ENCODE measurements at regions not wholly inside any gene's neighbourhood (a gene's known extent, or its start where the extent isn't known, plus 50 kb on each side); places are given as distances from the start of the nearest gene placed in this dataset.

- Histone ChIP-seq H3K36me3 (no peaks in the 10 kb centered on the region), H3K4me3 (no peak overlapping the region), H3K4me1 (no peaks in the 10 kb centered on the region), H3K9me3 (no peaks in the 10 kb centered on the region), H3K27me3 (peaks cover 0 to 11% (median 2%) of the 10 kb centered on the region in 7 donors), H3K27ac (no peak overlapping the region)
- intact Hi-C loops (cut with DNase I) = no loop called here
- DNase-seq = no peak
- no peak for ATAC-seq
- no peak for TF ChIP-seq CTCF (IDR thresholded peaks at IDR 0.05)
- WGBS, 2 donors = 76 to 85% methylated on average over 8 of the region's 8 CpGs
Observed at GRCh38 chr1:5340560-5341130, 651.6 kb downstream of the NPHP4 start.

GRCh38 chr1:5338466-5338865, 653.8 kb downstream of the NPHP4 start:
- ATAC-seq = no peak
- 65 to 70% methylated on average over 2 of the region's 2 CpGs for WGBS, 2 donors
- Histone ChIP-seq H3K4me1 (no peaks in the 10 kb centered on the region), H3K27me3 (peaks cover 0 to 11% (median 2%) of the 10 kb centered on the region in 7 donors), H3K9me3 (no peaks in the 10 kb centered on the region), H3K4me3 (no peak overlapping the region), H3K36me3 (no peaks in the 10 kb centered on the region), H3K27ac (no peak overlapping the region)
- no peak for DNase-seq
- TF ChIP-seq CTCF (IDR thresholded peaks at IDR 0.05) = no peak
- intact Hi-C loops (cut with DNase I) = loop anchor here in 1 of 10 donors (5.0 kb wide), 1 partner anchor 49 kb away; no protein-coding TSS in a partner anchor

- no peak for TF ChIP-seq CTCF (IDR thresholded peaks at IDR 0.05)
- H3K36me3 ChIP-seq = no peaks in the 10 kb centered on the region
Observed at GRCh38 chr1:5333291-5333690, 658.9 kb downstream of the NPHP4 start.

GRCh38 chr1:5331101-5331500, 661.1 kb downstream of the NPHP4 start:
- H3K27ac ChIP-seq = no peak overlapping the region
- H3K4me3 ChIP-seq = no peak overlapping the region
- no peaks in the 10 kb centered on the region for H3K36me3 ChIP-seq
- H3K27me3 ChIP-seq = peaks cover 0 to 8% (median 4%) of the 10 kb centered on the region in 7 donors
- intact Hi-C loops (cut with DNase I) = no loop called here
- no peaks in the 10 kb centered on the region for H3K4me1 ChIP-seq
- no peak for TF ChIP-seq CTCF (IDR thresholded peaks at IDR 0.05)
- ATAC-seq (no peak), DNase-seq (no peak)
- H3K9me3 ChIP-seq = peaks cover 0 to 17% (median 0%) of the 10 kb centered on the region in 11 donors
- WGBS, 2 donors = 71 to 79% methylated on average over 6 of the region's 6 CpGs

More at GRCh38 chr1:5333291-5333690, 658.9 kb downstream of the NPHP4 start:
- H3K4me3 ChIP-seq = no peak overlapping the region
- DNase-seq = no peak
- whole genome bisulfite sequencing, 2 donors = 71 to 83% methylated on average over 5 of the region's 5 CpGs
- H3K27ac ChIP-seq = no peak overlapping the region
- peaks cover 0 to 8% (median 4%) of the 10 kb centered on the region in 7 donors for H3K27me3 ChIP-seq
- H3K9me3 ChIP-seq = no peaks in the 10 kb centered on the region
- no peak for ATAC-seq
- no peaks in the 10 kb centered on the region for H3K4me1 ChIP-seq
- intact Hi-C loops (cut with DNase I) = no loop called here

Data from heart right ventricle (tissue), 16 donors.